ENCODE measurements at regions not wholly inside any gene's neighbourhood (a gene's known extent, or its start where the extent isn't known, plus 50 kb on each side); places are given as distances from the start of the nearest gene placed in this dataset.

- no peak for DNase-seq (ENCODE audit: extremely low read depth, low read depth)
Measured at GRCh38 chr6:37105148-37106050, 64.6 kb upstream of the PIM1 start.

- no peak for DNase-seq (ENCODE audit: extremely low read depth, low read depth)
Measured at GRCh38 chr6:37106051-37106363, 63.9 kb upstream of the PIM1 start.

GRCh38 chr6:37106554-37106953 lies 63.4 kb upstream of the PIM1 start:
- DNase-seq (ENCODE audit: extremely low read depth, low read depth), result no peak

- DNase-seq (ENCODE audit: extremely low read depth, low read depth), result no peak
Measured at GRCh38 chr6:37106982-37107491, 62.9 kb upstream of the PIM1 start.

- no peak for DNase-seq (ENCODE audit: extremely low read depth, low read depth)
Measured at GRCh38 chr6:37109714-37110499, 60.0 kb upstream of the PIM1 start.

GRCh38 chr6:37110500-37111461 lies 59.2 kb upstream of the PIM1 start:
- no peak for DNase-seq (ENCODE audit: extremely low read depth, low read depth)

- no peak for DNase-seq (ENCODE audit: extremely low read depth, low read depth)
Measured at GRCh38 chr6:37113976-37114375, 56.0 kb upstream of the PIM1 start.

- no peak for DNase-seq (ENCODE audit: extremely low read depth, low read depth)
Measured at GRCh38 chr6:37114612-37115011, 55.3 kb upstream of the PIM1 start.

GRCh38 chr6:37115236-37115895 lies 54.6 kb upstream of the PIM1 start:
- DNase-seq (ENCODE audit: extremely low read depth, low read depth), result no peak

- no peak for DNase-seq (ENCODE audit: extremely low read depth, low read depth)
Measured at GRCh38 chr6:37116326-37116725, 53.6 kb upstream of the PIM1 start.

- DNase-seq (ENCODE audit: extremely low read depth, low read depth), result no peak
Measured at GRCh38 chr6:37119387-37119886, 50.5 kb upstream of the PIM1 start.
